ENCODE measurements at regions not wholly inside any gene's neighbourhood (a gene's known extent, or its start where the extent isn't known, plus 50 kb on each side); places are given as distances from the start of the nearest gene placed in this dataset.

GRCh38 chr17:79296243-79296642, 221.6 kb downstream of the ENGASE start:
- Histone ChIP-seq H3K27me3 (replicated peaks; ENCODE audit: insufficient read depth) (no peaks in the 10 kb centered on the region), H3K36me3 (no peaks in the 10 kb centered on the region), H3K4me3 (no peak overlapping the region), H3K9me3 (no peaks in the 10 kb centered on the region), H3K4me1 (ENCODE audit: control insufficient read depth in 1 of 2, low read depth in 2 of 2) (no peaks in the 10 kb centered on the region), H3K27ac (no peak overlapping the region)
- DNase-seq (ENCODE audit: low spot score): no peak
- ATAC-seq (ENCODE audit: insufficient number of reproducible peaks, low FRiP score, low read depth): no peak
- TF ChIP-seq, protein P1, sequence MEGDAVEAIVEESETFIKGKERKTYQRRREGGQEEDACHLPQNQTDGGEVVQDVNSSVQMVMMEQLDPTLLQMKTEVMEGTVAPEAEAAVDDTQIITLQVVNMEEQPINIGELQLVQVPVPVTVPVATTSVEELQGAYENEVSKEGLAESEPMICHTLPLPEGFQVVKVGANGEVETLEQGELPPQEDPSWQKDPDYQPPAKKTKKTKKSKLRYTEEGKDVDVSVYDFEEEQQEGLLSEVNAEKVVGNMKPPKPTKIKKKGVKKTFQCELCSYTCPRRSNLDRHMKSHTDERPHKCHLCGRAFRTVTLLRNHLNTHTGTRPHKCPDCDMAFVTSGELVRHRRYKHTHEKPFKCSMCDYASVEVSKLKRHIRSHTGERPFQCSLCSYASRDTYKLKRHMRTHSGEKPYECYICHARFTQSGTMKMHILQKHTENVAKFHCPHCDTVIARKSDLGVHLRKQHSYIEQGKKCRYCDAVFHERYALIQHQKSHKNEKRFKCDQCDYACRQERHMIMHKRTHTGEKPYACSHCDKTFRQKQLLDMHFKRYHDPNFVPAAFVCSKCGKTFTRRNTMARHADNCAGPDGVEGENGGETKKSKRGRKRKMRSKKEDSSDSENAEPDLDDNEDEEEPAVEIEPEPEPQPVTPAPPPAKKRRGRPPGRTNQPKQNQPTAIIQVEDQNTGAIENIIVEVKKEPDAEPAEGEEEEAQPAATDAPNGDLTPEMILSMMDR (IDR thresholded peaks at IDR 0.05): no peak

GRCh38 chr17:79295307-79295706, 220.7 kb downstream of the ENGASE start:
- H3K27ac ChIP-seq: no peak overlapping the region
- H3K4me1 ChIP-seq (ENCODE audit: control insufficient read depth in 1 of 2, low read depth in 2 of 2): no peaks in the 10 kb centered on the region
- TF ChIP-seq, protein P1 (IDR thresholded peaks at IDR 0.05): no peak
- no peaks in the 10 kb centered on the region for H3K36me3 ChIP-seq
- H3K27me3 ChIP-seq (replicated peaks; ENCODE audit: insufficient read depth): no peaks in the 10 kb centered on the region
- no peak overlapping the region for H3K4me3 ChIP-seq
- no peak for ATAC-seq (ENCODE audit: insufficient number of reproducible peaks, low FRiP score, low read depth)
- no peaks in the 10 kb centered on the region for H3K9me3 ChIP-seq
- DNase-seq (ENCODE audit: low spot score): no peak

DNA sequence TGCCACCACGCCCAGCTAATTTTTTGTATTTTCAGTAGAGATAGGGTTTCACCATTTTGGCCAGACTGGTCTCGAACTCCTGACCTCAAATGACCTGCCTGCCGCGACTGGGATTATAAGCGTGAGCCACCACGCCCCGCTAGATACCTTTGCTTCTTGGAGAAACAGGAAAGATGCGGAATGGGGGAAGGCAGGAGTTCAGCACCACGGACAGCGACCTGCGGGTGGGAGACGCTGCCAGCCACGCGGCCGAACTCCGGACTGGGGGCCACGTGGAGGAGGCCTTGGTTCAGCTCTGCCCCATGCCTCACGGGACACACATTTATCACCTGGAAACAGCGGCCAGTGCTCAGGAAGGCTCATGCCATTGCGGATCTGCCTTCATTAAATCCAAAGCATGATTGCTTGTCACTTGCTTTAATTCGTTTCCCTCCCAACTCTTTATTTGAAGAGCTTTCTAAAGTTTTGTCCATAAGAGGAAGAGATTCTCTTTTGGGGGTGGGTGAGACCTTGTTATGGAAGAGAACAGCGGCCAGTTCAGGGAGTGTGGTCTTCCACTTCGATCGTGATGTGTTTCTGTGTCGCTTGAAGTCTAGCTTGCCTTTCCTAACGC, 219.9 kb downstream of the ENGASE start:
- Histone ChIP-seq H3K27ac (no peak overlapping the region), H3K36me3 (no peaks in the 10 kb centered on the region), H3K4me1 (ENCODE audit: control insufficient read depth in 1 of 2, low read depth in 2 of 2) (no peaks in the 10 kb centered on the region), H3K9me3 (no peaks in the 10 kb centered on the region), H3K27me3 (replicated peaks; ENCODE audit: insufficient read depth) (no peaks in the 10 kb centered on the region), H3K4me3 (no peak overlapping the region)
- no peak for DNase-seq (ENCODE audit: low spot score)
- ATAC-seq (ENCODE audit: insufficient number of reproducible peaks, low FRiP score, low read depth): no peak
- TF ChIP-seq, protein P1 (IDR thresholded peaks at IDR 0.05): no peak

DNA sequence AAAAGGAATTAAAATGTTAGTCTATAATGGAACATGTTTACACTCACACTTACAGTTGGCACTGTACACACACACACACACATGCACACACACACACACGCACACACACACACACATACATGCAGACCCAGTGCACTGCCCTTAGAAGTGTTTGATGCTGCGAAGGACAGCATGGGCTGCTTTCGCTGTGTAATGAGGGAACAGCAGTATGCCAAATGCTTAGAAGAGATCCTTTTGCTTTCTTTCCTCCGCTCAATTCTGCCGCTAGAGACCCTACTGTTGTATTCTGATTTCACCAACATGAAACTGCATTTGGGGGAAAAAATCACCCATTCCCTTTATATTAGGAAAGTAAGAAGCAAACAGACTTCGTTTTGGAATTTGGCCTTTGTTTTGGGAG, 217.9 kb downstream of the ENGASE start:
- no peak for DNase-seq (ENCODE audit: low spot score)
- no peaks in the 10 kb centered on the region for H3K4me1 ChIP-seq (ENCODE audit: control insufficient read depth in 1 of 2, low read depth in 2 of 2)
- no peak overlapping the region for H3K27ac ChIP-seq
- TF ChIP-seq, protein P1 (IDR thresholded peaks at IDR 0.05): no peak
- no peaks in the 10 kb centered on the region for H3K27me3 ChIP-seq (replicated peaks; ENCODE audit: insufficient read depth)
- no peak overlapping the region for H3K4me3 ChIP-seq
- ATAC-seq (ENCODE audit: insufficient number of reproducible peaks, low FRiP score, low read depth): no peak
- no peaks in the 10 kb centered on the region for H3K9me3 ChIP-seq
- no peaks in the 10 kb centered on the region for H3K36me3 ChIP-seq

GRCh38 chr17:79291391-79291790, 216.8 kb downstream of the ENGASE start:
- Histone ChIP-seq H3K9me3 (no peaks in the 10 kb centered on the region), H3K4me1 (ENCODE audit: control insufficient read depth in 1 of 2, low read depth in 2 of 2) (no peaks in the 10 kb centered on the region), H3K36me3 (no peaks in the 10 kb centered on the region), H3K27ac (no peak overlapping the region), H3K27me3 (replicated peaks; ENCODE audit: insufficient read depth) (no peaks in the 10 kb centered on the region), H3K4me3 (no peak overlapping the region)
- TF ChIP-seq, protein P1 (IDR thresholded peaks at IDR 0.05): no peak
- DNase-seq (ENCODE audit: low spot score): no peak
- no peak for ATAC-seq (ENCODE audit: insufficient number of reproducible peaks, low FRiP score, low read depth)

Measured in thoracic aorta (tissue), 2 donors.